ENCODE measurements at regions not wholly inside any gene's neighbourhood (a gene's known extent, or its start where the extent isn't known, plus 50 kb on each side); places are given as distances from the start of the nearest gene placed in this dataset.

DNA sequence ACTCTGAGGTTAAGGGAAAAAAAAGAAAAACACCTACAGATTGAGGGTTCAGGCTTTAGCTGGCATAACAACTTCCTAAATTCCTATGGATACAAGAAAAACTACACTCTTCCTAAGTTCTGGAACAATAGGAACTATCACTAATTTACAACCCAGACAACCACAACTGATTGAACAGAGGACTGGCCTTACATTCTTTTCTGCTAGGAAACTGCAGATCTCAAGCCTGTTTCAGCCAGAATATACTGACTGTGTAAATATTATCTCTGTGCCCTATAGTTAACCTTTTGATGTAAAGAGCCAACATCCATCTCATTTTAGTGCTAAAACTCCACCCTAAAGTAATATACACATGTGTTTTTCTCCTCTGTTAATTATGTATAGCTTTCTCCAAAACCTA lies 1186.5 kb upstream of the TMPRSS15 start:
- TF ChIP-seq, protein P1, sequence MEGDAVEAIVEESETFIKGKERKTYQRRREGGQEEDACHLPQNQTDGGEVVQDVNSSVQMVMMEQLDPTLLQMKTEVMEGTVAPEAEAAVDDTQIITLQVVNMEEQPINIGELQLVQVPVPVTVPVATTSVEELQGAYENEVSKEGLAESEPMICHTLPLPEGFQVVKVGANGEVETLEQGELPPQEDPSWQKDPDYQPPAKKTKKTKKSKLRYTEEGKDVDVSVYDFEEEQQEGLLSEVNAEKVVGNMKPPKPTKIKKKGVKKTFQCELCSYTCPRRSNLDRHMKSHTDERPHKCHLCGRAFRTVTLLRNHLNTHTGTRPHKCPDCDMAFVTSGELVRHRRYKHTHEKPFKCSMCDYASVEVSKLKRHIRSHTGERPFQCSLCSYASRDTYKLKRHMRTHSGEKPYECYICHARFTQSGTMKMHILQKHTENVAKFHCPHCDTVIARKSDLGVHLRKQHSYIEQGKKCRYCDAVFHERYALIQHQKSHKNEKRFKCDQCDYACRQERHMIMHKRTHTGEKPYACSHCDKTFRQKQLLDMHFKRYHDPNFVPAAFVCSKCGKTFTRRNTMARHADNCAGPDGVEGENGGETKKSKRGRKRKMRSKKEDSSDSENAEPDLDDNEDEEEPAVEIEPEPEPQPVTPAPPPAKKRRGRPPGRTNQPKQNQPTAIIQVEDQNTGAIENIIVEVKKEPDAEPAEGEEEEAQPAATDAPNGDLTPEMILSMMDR (IDR thresholded peaks at IDR 0.05): no peak
- TF ChIP-seq POLR2AphosphoS5 (IDR thresholded peaks at IDR 0.05; ENCODE audit: low read depth, low read length) (no peak), SIN3A (IDR thresholded peaks at IDR 0.05; ENCODE audit: borderline replicate concordance, insufficient read depth, low read depth, low read length) (no peak)
